ENCODE measurements at regions not wholly inside any gene's neighbourhood (a gene's known extent, or its start where the extent isn't known, plus 50 kb on each side); places are given as distances from the start of the nearest gene placed in this dataset.
"Not testable (repeated sequence)": the region's sequence is repeated elsewhere in the genome, so short reads cannot be mapped to it uniquely, and the experiment has no call there.

DNA sequence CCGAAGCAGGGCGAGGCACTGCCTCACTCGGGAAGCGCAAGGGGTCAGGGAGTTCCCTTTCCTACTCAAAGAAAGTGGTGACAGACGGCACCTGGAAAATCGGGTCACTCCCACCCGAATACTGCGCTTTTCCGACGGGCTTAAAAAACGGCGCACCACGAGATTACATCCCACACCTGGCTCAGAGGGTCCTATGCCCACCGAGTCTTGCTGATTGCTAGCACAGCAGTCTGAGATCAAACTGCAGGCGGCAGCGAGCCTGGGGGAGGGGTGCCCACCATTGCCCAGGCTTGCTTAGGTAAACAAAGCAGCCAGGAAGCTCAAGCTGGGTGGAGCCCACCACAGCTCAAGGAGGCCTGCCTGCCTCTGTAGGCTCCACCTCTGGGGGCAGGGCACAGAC, 549.4 kb downstream of the KIF20B start:
- not testable (repeated sequence) for DNase-seq (ENCODE audit: low spot score)

DNA sequence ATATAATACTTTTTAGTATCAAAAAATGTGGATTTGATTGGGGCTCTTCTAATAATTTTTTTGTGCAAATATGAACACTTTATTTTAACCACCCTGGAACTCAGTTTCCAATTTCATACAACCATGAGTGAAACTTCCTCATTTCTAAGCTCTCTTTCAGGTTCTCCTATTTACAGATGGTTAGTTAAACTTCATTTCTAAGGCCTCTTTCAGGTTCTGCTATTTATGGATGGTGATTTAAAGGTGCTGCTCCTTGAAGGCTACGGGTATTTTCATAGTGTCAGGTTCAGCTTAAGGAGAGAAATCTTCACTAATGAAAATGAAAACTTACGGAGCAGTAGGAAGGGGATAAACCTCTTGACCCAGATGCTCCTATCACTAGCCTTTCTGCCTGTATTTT, 568.3 kb downstream of the KIF20B start:
- DNase-seq (ENCODE audit: low spot score), result no peak

DNA sequence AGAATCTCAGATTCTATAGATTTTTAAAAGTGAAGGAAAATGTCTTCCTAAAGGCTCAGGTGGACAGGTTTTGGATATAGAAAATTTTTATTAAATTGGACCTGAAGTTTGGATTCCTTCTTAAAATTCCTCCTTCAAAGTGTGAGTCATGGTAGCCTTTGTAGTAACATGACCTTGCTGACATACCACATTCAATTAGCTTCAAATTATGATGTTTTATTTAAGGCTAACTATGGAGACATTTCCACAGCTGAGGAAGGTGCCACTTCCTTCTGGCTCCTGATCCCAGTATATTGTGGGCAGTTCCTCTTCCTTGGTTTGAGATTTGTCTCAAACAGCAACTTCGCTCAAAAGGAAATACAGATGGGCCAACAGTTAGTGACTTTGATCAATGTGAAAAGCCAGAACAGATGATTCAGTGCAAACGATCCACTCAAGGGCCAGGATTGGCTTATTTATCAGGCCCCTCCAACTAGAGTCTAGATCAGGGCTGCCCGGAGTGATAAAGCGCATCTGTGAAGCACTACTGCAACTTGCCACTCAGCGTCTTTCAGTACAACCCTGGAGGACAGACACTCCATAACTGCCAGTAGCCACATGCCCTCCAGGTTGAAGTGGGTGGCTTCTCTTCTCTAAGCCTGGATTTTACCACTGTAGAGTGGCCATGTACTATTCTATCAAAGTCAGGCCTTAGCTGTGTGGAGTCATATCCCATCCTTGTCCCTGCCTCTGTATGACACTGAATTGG, 573.5 kb downstream of the KIF20B start:
- no peak for DNase-seq (ENCODE audit: low spot score)

DNA sequence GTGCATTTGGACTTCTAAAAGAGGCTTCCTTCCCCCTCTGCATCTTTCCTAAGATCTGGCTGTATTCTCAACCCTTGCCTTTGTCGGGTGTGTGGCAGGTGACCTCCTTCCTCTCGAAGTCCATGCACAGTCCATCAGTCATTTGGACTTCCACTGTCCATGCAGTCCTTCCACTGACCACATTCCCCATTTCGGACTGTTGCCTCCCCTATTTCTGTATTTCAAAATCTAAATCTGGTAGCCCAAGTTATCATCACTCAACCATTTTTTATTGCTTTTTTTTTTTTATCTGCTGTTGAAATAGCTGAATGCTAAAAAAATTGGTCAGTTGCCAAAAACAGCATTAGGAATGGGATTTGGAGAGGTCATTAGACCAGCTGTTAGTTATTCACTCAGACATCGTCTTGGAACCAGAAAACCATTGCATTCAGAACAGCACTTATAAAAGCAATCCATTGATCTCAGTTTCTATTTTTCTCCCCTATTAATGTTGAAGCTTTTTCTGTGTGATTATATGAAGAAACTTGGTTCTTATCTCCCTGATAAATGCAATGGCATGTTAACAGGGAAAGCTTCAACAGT, 575.6 kb downstream of the KIF20B start:
- no peak for DNase-seq (ENCODE audit: low spot score)

DNA sequence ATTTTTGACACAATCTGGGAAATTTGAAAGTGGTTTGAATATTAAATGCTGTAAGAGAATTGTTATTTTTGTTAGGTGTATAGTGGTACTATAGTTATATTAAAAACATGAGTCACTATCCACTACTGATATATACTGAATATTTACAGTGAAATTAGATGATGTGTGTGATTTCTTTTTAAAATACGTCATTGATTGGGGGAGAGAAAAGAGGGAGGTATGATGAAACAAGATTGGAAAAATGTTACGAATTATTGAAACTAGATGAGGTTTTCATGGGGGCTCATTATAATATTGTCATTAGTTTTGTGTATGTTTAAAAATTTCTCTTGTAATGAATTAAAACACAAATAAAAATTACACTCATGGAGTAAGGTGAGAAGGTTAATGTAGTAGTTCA, 571.4 kb downstream of the HTR7 start:
- no peak for DNase-seq (ENCODE audit: low spot score)

DNA sequence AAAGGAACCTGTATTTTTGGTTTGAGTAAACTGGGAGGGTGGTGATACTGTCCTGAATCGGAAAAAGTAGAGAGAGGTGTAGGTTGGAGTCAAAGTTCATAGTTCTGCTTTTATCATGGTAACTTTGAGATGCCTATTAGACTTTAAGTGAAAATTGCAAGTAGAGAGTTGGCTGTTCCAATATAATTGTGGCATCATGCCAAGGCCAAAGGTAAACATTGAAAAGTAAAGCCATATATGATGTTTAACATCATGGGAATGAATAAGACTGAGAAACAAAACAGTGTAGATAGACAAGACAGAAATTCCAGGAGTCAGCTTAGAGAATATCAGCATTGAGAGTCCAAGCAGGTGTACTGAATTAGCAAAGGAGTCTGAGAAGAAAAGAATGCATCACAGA, 570.9 kb downstream of the HTR7 start:
- DNase-seq (ENCODE audit: low spot score), result no peak

DNA sequence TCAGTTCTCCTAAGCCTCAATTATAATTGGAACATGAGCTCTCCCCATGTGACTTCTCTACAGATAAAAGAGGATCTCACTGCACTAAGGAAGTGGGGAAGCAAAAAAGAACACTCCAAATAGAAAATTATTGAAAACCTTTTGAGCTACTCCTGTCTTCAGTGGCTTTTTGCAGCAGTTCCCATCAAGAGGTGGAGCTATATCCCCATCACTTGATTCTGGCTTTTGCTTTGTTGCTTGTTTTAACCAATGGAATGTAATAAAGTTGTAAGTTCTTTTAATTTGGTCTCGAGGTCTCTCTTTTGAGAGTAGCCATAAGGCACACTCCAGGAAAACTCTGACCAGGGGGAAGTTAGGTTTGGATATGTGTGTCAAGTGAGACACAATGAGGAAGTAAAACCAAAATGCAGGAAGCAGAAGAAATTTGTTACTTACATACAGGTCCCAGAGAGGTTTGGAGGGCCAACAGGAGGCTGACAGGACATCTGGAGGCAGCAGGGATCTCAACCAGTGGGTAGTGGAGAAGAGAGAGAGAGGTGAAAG, 569.4 kb downstream of the HTR7 start:
- no peak for DNase-seq (ENCODE audit: low spot score)

DNA sequence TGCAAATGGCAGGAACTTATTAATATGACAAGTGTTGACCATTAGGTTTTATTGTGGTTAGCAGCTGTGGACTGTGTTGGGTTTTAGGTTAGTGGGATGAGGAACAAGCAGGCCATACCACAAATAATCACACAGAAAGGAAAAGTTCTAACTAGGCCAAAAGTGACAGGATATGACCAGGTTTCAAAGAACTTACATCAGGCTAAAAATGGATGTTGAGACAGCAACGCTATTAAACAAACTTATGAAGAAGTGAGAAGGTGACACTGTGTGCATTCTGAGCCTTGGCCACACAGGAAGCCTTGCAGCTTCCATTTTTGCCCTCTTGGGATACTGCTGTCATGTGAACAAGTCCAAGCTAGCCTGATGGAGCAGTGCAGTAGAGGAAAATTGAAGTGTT, 568.8 kb downstream of the HTR7 start:
- no peak for DNase-seq (ENCODE audit: low spot score)

DNA sequence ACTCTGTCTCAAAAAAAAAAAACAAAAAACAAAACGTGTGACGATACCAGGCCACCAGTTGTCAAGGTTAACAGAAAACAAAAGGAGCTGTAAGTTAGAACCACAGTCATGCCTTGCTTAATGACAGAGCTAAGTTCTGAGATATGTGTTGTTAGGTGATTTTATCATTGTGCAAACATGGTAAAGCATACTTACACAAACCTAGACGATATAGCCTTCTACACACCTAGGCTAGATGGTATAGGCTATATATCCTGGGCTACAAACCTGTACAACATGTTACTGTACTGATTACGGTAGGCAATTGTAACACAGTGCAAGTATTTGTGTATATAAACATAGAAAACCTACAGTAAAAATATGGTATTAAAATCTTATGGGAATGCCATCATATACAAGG, 564.2 kb downstream of the HTR7 start:
- no peak for DNase-seq (ENCODE audit: low spot score)

DNA sequence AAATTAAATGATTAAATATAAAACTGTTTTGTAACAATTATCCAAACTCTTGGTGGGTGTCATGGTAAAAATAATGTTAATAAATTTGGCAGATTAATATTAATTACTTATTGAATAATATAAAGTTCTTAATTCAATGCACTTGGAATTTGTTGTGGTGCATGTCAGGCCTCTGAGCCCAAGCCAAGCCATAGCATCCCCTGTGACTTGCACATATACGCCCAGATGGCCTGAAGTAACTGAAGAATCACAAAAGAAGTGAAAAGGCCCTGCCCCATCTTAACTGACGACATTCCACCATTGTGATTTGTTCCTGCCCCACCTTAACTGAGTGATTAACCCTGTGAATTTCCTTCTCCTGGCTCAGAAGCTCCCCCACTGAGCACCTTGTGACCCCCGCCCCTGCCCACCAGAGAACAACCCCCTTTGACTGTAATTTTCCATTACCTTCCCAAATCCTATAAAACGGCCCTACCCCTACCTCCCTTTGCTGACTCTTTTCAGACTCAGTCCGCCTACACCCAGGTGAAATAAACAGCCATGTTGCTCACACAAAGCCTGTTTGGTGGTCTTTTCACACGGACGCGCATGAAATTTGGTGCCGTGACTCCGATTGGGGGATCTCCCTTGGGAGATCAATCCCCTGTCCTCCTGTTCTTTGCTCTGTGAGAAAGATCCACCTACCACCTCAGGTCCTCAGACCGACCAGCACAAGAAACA, 562.9 kb downstream of the HTR7 start:
- DNase-seq (ENCODE audit: low spot score), result not testable (repeated sequence)

DNA sequence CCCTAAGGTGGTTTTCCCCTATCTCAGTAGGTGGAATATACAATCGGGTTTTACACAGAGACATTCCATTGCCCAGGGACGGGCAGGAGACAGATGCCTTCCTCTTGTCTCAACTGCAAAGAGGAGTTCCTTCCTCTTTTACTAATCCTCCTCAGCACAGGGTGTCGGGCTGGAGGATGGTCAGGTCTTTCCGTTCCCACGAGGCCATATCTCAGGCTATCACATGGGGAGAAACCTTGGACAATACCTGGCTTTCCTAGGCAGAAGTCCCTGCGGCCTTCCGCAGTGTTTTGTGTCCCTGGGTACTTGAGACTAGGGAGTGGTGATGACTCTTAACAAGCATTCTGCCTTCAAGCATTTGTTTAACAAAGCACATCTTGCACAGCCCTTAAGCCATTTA, 555.8 kb downstream of the HTR7 start:
- DNase-seq (ENCODE audit: low spot score), result not testable (repeated sequence)

DNA sequence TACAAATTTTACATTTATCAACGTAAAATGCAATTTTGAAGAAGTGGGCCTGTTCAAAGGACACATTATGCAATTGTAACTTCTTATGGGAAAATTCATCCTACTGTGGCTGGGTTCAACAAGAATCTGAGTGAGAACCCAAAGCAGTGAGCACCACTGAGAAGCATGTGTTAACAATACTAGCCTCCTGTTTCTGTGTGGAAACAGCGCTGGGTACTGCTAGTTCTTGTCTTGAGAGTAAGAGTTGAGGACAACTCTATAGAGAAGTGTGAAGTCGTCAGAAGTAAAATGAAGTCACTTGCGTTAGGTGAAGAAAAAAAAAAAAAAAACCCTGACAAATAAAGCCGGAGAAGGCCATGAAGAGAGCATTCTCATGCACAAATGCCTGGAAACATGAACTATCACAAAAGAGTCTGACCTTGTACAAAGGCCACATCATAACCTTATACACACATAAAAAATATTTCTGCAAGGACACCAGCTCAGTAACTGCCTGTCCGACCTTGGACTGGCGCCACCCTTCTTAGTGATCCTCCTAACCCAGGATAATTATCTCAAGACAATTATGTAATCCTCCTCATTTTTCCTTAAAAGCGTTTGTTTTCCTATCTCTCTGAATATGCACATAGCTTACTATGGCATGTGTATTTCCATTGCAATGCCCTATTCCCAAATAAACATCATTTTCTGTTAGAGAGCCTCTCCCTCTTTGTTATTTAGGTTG, 554.9 kb downstream of the HTR7 start:
- DNase-seq (ENCODE audit: low spot score), result no peak

DNA sequence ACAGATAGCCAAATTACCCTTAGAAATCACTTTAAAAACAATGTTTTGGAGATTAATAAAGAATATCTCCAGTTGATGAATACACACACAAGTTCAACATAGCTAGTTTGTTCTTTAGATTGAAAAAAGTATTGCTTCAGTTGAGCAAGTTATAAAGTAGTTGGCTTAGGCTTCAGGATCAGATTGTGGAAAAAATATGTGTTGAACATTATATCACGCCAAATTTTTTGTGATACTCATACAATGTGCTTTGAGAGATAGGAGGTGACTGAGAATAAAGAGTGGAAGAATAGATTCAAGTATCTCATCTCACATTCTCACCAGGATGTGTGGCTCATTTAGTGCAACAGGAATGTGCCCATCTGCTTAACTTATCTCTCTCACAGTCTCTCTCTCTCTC, 553.3 kb downstream of the HTR7 start:
- DNase-seq (ENCODE audit: low spot score), result no peak

DNA sequence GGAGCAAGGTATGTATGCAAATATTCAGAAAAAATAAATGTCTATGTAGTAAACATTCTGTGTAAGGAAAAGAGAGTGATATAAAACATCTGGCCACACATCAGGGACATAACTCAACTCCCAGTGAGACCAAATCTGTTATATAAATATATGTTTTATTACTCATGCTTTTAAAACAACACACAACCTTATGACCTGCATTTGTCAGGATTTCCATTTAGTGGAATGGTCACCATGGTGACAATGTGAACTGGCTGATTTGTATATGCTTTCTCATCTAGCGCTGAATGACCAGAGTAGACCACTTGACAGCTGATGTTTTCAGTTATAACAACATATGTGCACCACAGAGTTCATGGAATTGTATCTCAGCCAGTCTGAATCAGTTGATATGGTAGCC, 551.7 kb downstream of the HTR7 start:
- DNase-seq (ENCODE audit: low spot score), result no peak

DNA sequence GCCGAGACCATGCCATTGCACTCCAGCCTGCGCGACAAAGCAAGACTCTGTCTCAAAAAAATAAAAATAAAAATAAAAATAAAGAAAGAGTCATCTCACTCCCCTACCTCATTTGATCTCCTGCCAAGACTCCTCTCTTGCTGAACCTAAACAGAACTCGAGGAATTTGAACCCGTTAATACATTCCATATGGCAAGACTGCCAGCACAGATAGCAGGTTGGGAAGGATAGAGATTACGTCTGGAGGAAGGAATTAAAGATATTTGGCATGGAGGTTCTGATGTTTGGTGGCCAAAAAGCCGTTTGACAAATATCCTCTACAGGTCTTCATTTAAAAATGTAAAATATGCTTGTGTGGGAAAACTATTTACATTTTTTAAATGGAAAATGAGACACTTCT, 549.6 kb downstream of the HTR7 start:
- DNase-seq (ENCODE audit: low spot score), result no peak

DNA sequence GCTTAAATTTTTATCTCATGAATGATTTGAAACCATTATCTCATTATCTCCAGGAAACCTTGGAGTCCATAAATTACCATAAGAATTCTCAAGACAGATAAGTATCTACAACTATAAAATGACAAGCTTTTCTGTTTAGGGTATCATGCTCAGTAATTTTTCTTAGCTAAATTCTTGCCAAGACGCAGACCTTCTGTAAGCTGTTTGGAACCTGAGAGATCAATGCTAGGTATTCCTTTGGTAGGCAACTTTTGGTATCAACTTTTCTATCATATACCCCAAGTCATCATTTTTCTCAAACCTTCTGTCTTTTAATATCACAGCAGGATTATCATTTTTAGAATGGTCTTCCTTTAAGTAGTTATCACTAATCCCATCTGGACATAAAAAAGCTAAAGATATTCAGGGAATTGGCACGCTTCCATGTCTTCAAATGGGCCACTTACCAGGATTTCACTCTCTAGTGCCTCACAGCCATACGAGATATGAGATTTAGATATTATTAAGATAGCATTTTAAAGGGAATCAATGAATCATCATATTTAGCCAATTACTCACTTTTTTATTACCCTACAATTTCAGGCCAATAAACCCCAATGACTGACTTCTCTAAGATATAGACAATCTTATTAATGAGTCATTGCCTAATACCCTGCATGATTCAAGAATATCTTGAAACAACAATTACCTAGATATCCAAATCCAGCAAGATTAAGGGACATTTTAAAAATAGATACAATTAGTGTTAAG, 544.1 kb downstream of the HTR7 start:
- DNase-seq (ENCODE audit: low spot score), result no peak

DNA sequence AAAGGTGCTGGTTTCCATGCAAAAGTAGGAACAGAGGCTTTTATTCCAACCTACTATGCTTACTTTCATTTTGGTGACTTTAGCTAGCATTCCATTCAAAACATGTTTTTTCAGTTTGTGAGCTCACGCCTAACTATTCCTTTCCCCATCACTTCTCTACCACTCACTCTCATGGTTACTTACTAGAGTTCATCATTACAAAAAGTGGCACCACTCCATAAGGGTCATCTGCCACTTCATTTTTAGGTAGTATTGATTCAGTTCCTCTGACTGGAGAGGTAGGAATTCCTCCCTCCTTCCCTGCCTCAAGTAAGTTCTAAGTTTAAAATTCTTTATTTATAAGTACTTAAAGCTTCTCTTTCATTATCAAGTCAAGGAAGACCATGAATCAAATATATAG, 543.1 kb downstream of the HTR7 start:
- no peak for DNase-seq (ENCODE audit: low spot score)

DNA sequence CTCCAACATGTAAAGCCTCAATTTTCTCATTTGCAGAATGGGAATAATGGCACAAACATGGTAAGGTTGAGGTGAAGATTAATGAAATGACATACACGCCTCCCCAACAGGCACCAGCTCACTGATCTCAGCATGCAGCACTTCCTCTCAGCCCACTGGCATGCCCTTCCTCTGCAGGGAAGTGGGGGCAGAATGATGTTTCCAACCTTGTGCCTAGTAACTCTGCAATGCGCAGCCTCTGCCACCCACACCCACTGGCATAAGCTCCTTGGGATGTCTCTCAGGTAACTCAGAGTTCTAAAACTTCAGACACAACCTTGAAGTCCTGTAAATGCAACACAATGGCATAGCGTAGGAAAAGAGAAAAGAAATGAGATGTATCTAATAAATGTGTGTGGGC, 540.7 kb downstream of the HTR7 start:
- no peak for DNase-seq (ENCODE audit: low spot score)

DNA sequence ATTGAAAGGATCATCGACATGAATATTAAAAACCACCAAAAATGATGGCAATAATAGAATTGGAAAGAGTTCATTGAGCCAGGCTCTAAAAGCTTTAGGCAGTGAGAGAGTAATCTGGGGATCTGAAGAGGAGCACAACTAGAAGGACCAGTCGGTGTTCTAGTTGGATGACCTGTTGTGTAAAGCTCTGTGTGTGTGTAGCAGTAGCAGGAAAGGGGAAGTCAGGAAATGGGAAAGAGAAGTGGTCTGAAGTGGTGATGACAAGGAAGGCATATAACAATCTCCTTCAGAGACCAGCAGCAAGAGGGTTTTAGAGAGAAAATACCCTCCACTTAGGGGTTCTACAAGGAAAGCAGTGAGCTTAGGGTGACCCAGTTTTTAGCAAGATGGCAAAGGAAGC, 539.2 kb downstream of the HTR7 start:
- DNase-seq (ENCODE audit: low spot score), result no peak

DNA sequence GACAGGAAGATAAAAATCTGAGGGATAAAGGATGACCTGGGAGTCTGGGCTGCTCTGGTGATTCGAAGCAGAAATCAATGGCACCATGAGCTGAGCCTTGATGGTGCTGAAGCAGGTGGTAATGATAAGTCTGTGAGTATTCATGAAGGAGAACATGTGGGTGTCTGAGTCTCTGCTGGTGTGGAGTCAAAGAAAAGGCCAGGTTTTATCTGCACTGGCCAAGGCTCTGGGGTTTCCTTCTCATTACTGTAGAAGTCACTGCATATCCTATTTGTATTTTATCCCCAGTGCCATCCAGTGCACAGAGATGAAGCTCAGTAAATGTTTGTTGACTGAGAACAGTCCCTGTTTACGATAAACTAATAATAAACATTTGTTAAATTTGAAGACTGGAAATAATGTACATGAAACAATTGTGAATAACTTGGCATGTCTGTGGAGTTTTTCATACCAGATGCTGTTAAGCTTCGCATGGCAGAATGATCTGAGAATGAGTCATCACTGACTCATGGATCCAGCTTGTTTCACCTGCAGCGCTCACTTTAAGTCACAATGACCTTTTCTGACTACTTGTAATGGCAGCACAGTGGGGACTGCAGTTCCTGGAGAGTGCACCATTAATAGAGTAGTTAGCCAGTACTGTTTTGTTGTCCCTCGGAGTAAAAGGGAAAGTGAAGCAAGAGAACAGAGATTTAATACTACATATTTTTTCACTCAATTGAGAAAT, 538.5 kb downstream of the HTR7 start:
- DNase-seq (ENCODE audit: low spot score), result peak; percentile 44
